Left lung (tissue), 4 donors: ENCODE measurements at regions not wholly inside any gene's neighbourhood (a gene's known extent, or its start where the extent isn't known, plus 50 kb on each side); places are given as distances from the start of the nearest gene placed in this dataset.
A peak's percentile ranks its signal among the peaks of the same experiment; 100 is the strongest.
"Not testable (repeated sequence)": the region's sequence is repeated elsewhere in the genome, so short reads cannot be mapped to it uniquely, and the experiment has no call there.

ENCODE experiments used
- ATAC-seq: fragments of 200-7000 bp; cut with Tn5 transposase; one replicate; pipeline ENCODE4 v1.9.1; 2020; ENCODE audit warnings: moderate library complexity
- DNase-seq, 4 donors: peaks; one replicate each; pipeline ENCODE4 v3.0.0-alpha.2; 2013 to 2020
- H3K27ac ChIP-seq, 2 donors: fragments of 200-600 bp; sonication (generic) in 1 of 2; one replicate each; pipeline versions ENCODE4 v1.5.0 to v1.8.0; 2020 to 2021
- H3K27me3 ChIP-seq, 2 donors: fragments of 200-600 bp; sonication (generic) in 1 of 2; one replicate each; pipeline versions ENCODE4 v1.5.0 to v1.8.0; 2020 to 2021
- H3K36me3 ChIP-seq, 2 donors: fragments of 200-600 bp; sonication (generic) in 1 of 2; one replicate each; pipeline versions ENCODE4 v1.5.0 to v1.8.0; 2020 to 2021
- H3K4me1 ChIP-seq, 2 donors: fragments of 200-600 bp; one replicate each; pipeline ENCODE4 v1.8.0; 2021
- H3K4me3 ChIP-seq, 2 donors: fragments of 200-600 bp; sonication (generic) in 1 of 2; one replicate each; pipeline versions ENCODE4 v1.5.0 to v1.8.0; 2020 to 2021; ENCODE audit warnings: mild to moderate bottlenecking in 1 of 2
- H3K9me3 ChIP-seq, 2 donors: fragments of 200-600 bp; sonication (generic) in 1 of 2; one replicate each; pipeline versions ENCODE4 v1.5.0 to v1.8.0; 2020 to 2021
- CTCF ChIP-seq, 2 donors: fragments of 200-600 bp; sonication (generic) in 1 of 2; IDR thresholded peaks; one replicate each; pipeline versions ENCODE4 v1.5.0 to v1.8.0; 2021; ENCODE audit warnings: antibody characterized with exemption in 2 of 2
- intact Hi-C, 2 donors: fragments of 100-400 bp; cut with DNase I; formaldehyde crosslinking; loops; one replicate each; pipeline versions ENCODE4 v1.11.2 to v1.14.2; 2022
- donor health status: DM: no; HTN: yes; CAD: no.
- donor health status: DM: no; HTN: no; CAD: no.

GRCh38 chr9:82431121-82431520 is 442.5 kb downstream of the SPATA31D1 start:
- H3K27ac ChIP-seq = no peak overlapping the region
- H3K4me1 ChIP-seq = no peaks in the 10 kb centered on the region
- ATAC-seq (no peak), DNase-seq (peak in 1 of 4 donors; percentile 61)
- no peak for TF ChIP-seq CTCF (IDR thresholded peaks at IDR 0.05)
- intact Hi-C loops = no loop called here
- no peaks in the 10 kb centered on the region for H3K36me3 ChIP-seq
- H3K9me3 ChIP-seq = peaks cover 0 to 24% of the 10 kb centered on the region in 2 donors
- no peaks in the 10 kb centered on the region for H3K27me3 ChIP-seq
- no peak overlapping the region for H3K4me3 ChIP-seq

GRCh38 chr9:82433290-82433931 is 444.8 kb downstream of the SPATA31D1 start:
- H3K27ac ChIP-seq, ATAC-seq, H3K27me3 ChIP-seq, H3K4me1 ChIP-seq, intact Hi-C loops, H3K4me3 ChIP-seq, DNase-seq, H3K36me3 ChIP-seq: not testable (repeated sequence)
- H3K9me3 ChIP-seq = peaks cover 0 to 31% of the 10 kb centered on the region in 2 donors

GRCh38 chr9:82436475-82436874 is 447.9 kb downstream of the SPATA31D1 start:
- intact Hi-C loops = no loop called here
- DNase-seq (no peak), ATAC-seq (no peak)
- no peaks in the 10 kb centered on the region for H3K27me3 ChIP-seq
- no peak overlapping the region for H3K27ac ChIP-seq
- TF ChIP-seq CTCF (IDR thresholded peaks at IDR 0.05) = no peak
- peaks cover 0 to 54% of the 10 kb centered on the region in 2 donors for H3K9me3 ChIP-seq
- no peaks in the 10 kb centered on the region for H3K36me3 ChIP-seq
- H3K4me3 ChIP-seq = no peak overlapping the region
- H3K4me1 ChIP-seq = no peaks in the 10 kb centered on the region

GRCh38 chr9:82437183-82437582 is 448.6 kb downstream of the SPATA31D1 start:
- peaks cover 0 to 53% of the 10 kb centered on the region in 2 donors for H3K9me3 ChIP-seq
- ATAC-seq, intact Hi-C loops: not testable (repeated sequence)

GRCh38 chr9:82438581-82438980 is 450.0 kb downstream of the SPATA31D1 start:
- no peak for TF ChIP-seq CTCF (IDR thresholded peaks at IDR 0.05)
- no peaks in the 10 kb centered on the region for H3K4me1 ChIP-seq
- H3K27ac ChIP-seq = no peak overlapping the region
- H3K27me3 ChIP-seq = no peaks in the 10 kb centered on the region
- intact Hi-C loops = no loop called here
- H3K4me3 ChIP-seq = no peak overlapping the region
- no peak for DNase-seq
- peaks cover 0 to 51% of the 10 kb centered on the region in 2 donors for H3K9me3 ChIP-seq
- H3K36me3 ChIP-seq = no peaks in the 10 kb centered on the region
- no peak for ATAC-seq

More at GRCh38 chr9:82437183-82437582, 448.6 kb downstream of the SPATA31D1 start:
- not testable (repeated sequence) for H3K4me1 ChIP-seq, H3K27ac ChIP-seq, H3K4me3 ChIP-seq, H3K36me3 ChIP-seq, DNase-seq, H3K27me3 ChIP-seq

GRCh38 chr9:82443312-82443711 is 454.7 kb downstream of the SPATA31D1 start:
- TF ChIP-seq CTCF (IDR thresholded peaks at IDR 0.05) = no peak
- H3K4me3 ChIP-seq = no peak overlapping the region
- H3K27ac ChIP-seq = no peak overlapping the region
- H3K9me3 ChIP-seq = peaks cover 0 to 59% of the 10 kb centered on the region in 2 donors
- no peaks in the 10 kb centered on the region for H3K4me1 ChIP-seq
- no peaks in the 10 kb centered on the region for H3K27me3 ChIP-seq
- DNase-seq = no peak
- intact Hi-C loops = no loop called here
- H3K36me3 ChIP-seq = no peaks in the 10 kb centered on the region
- ATAC-seq = no peak
